CD4-positive, alpha-beta T cell treated with Interleukin-6 for 4 hours (primary cell): ENCODE measurements at regions not wholly inside any gene's neighbourhood (a gene's known extent, or its start where the extent isn't known, plus 50 kb on each side); places are given as distances from the start of the nearest gene placed in this dataset.

Experiments
- DNase-seq: peaks from one replicate; pipeline ENCODE4 v3.0.0-alpha.2; 2020; ENCODE audit warnings: mixed read lengths

DNA sequence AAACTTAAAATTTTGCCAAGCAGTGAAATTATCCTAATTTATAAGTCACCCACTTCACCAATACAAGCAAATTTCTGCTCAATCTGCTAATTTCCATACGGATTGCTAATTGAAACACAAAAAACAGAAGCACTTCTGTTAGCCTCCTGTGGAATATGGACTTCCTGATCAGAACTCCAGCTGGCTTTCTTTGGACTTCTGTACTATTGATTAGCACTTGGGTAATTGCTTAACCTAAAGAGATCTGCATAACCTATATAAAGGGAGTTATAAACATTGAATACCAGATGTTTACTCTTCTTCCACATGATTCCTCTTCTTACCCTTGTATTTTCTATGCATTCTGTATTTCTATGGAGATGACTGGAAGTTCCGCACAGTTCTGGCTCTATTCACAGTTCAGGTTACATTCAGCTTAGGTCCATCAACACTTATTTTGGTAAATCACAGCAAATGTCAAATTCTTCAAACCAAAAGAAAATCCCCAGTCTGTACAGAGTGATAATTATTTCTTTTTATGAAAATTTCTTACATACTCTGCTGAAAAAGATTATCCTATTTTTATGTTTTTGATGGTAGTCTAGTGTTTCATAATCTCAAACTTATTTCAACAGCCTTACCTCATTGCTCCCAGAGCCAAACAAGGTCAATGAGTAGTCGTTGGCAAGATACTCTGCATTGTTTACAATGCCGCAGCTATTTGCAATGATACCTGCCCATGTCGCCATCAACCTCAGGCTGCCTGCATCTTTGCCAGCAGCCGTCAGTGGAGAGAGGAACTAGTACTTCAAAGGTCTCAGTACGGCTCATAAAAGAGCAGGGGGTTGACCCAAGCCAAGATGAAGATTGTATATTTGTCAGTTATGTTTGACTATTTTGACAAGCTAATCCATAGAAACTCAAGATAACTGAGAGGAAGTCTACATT is 225.6 kb downstream of the AHR start:
- no peak for DNase-seq

DNA sequence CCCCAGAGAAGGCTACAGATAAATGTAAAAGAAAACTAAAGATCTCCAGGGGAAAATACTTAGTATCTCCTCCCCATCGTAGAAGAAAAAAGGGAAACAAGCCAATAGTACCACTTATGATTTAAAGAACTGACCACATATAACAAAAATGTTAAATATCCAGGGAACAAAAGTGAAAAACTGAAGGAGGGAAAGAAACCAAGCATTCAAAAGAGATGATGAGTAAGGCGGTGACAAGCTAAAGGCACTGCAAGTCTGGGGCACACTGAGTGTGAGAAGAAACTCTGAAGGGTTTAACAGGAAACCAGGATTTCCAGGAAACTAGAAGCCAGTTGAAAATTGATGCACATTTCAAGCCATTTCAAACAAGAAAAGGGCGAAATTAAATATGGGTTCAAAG is 226.3 kb downstream of the AHR start:
- DNase-seq, result no peak

DNA sequence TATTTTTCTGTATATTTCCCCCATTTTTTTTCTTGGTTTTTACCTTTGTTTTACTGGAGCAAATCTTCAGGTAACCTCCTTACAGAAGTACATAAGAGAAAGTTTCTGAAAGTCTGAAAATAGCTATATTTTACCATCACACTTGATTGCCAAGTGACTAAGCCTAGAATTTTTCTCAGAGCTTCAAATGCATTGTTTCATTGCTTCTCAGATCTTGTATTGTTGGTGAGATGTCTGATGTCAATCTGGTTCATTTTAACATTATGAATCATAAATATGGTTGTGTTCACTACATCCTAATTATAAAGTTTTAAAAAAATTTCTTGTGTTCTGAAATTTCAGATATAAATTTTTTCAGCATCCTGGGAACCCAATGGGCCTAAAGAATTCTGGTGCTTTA is 228.2 kb downstream of the AHR start:
- no peak for DNase-seq

DNA sequence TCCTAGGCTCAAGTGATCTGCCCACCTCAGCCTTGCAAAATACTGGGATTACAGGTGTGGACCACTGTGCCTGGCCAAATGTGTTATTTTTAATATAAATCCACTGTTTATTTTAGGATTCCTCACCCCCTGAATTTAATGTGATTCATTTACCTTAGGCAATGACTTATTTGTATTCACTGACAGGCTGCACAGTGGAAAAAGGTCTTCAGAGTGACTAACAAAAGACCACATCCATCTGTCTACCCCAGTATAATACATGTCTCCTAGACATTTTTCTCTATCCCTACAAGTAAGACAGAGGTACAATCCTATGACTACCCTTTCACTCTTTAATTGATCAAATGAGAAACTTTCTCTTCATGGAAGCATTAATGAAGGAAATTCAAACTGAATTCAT is 230.2 kb downstream of the AHR start:
- DNase-seq, result no peak

- no peak for DNase-seq
Observed at GRCh38 chr7:17530244-17530643, 231.8 kb downstream of the AHR start.

GRCh38 chr7:17530741-17531421 is 232.4 kb downstream of the AHR start:
- no peak for DNase-seq

- no peak for DNase-seq
Observed at GRCh38 chr7:17532861-17533404, 234.5 kb downstream of the AHR start.

- no peak for DNase-seq
Observed at GRCh38 chr7:17534348-17534747, 235.9 kb downstream of the AHR start.

GRCh38 chr7:17535776-17536175 is 237.3 kb downstream of the AHR start:
- no peak for DNase-seq

DNA sequence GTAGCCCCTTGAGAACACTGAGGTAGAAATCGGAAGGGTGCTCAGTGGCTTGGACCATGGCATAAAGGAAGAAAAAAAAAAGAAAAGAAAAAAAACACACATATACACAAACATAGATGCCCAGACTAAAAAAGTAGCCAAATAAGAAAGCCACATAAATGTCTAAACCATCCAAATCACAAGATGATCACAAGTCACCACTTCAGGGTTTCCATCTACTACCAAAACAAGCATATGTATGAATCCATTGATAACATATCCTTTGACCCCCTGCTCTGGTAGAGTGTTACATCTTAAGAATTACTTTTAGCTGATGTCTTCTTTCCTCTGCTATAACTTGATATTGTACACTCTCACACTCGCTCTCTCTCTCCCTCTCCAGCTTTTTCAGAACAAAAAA is 245.9 kb downstream of the AHR start:
- no peak for DNase-seq

- no peak for DNase-seq
Observed at GRCh38 chr7:17545348-17545747, 246.9 kb downstream of the AHR start.

DNA sequence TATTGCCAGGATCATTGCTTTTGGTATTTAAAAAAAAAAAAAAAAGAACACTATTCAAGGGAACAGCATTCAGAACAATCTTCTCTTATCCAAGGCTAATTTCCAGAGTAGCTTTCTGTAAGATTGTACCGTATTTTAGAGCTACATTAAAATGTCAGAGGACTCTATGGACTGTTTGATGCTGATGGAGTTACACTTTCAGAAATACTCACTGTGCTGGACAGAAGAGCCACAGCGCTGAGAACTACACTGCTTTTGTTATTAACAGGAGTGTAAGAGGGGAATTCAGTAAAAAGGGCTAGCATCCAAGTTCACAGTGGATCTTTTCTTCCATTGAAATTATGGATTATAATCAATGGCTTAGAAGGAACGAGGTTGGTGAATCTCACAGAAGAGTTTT is 247.7 kb downstream of the AHR start:
- DNase-seq, result no peak

GRCh38 chr7:17546592-17546991 is 248.1 kb downstream of the AHR start:
- no peak for DNase-seq

DNA sequence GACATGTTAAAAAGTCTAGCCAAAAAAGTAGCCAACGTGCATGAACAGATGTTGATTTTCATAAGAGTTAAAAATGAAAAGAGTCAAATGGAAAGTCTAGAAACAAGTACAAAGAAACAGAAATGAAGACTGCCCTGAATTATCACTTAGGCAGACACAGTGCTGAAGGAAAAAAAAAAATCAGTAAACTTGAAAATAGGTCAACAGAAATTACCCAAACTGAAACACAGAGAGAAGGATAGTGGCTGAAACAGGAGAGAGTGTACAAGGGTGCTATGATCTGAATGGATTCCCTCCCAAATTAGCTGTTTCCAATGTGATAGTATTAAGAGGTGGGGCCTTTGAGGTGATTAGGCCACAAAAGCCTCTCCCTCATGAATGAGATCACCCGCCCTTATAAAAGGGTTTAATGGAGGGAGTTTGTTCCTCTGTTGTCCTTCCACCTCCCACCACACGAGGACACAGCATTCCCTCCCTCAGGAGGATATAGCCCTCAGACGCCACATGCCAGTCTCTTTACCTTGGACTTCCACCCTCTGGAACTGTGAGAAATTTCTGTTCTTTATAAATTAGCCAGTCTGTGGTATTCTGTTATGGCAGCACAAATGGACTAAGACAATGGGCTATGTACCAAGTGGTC is 249.7 kb downstream of the AHR start:
- no peak for DNase-seq

GRCh38 chr7:17549406-17549805 is 251.0 kb downstream of the AHR start:
- DNase-seq, result no peak

DNA sequence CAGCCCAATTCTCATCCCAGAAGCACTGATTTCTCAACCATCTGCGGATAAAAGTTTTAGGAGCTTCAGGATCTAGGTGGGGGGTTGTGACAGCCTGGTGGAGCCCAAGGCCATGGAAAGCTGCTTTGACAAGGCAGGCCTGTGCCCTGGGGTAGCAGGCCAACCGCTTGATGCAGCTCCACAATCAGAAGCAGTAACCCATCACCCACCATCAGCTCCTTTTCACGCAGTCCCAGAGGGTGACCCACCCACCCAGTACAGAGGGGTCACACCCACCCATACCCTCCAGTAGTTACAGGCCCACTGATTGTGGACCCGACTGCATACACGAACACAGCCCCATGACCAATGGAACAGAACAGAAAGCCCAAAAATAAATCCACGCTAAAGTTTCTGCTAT is 253.9 kb downstream of the AHR start:
- DNase-seq, result no peak

DNA sequence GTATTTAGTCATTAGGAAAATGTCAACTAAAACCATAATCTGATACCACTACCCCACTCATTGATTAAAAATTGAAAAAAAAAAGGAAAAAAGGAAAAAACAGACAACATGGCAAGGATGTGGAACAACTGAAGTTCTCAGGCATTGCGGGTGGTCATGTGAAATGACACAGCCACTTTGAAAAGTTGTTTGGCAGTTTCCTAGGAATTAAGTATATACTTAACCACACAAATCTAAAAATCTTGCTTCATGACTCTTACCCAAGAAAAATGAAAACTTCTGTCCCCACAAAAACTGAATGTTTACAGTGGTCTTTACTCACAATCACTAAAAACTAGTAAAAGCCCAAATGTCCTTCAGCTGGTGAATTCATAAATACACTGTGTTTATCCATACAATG is 254.5 kb downstream of the AHR start:
- DNase-seq, result no peak

DNA sequence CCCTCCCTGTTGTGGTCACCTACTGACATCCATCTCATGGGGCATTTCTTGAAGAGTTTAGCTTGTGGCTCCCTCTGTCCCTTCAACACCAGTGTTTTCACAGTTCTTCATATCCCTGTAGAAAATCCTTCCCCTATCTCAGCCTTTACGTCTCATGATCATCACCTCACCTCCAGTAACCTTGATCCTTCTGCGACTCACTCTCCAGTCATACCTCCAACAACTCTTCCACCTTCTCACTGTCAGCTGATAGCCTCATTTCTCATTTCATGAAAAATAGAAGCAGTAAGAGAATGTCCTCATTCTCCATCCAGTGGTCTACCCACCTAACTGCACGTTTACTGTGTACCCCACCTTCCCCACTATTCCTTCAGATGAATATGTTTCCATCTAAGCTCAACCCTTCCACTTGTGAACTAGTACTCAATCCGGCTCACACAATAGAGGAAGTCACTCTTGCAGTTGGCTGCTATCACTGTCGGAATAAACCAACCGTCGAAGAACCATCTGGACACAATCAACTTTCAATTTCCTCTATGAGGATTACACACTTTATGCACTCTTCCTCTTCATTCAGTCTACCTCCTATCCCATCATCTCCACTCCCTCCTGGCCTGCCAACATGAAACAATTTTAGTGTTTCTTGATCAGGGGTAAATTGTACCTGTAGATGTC is 256.0 kb downstream of the AHR start:
- no peak for DNase-seq

GRCh38 chr7:17556247-17556956 is 257.9 kb downstream of the AHR start:
- no peak for DNase-seq

GRCh38 chr7:17557251-17557671 is 258.8 kb downstream of the AHR start:
- no peak for DNase-seq

DNA sequence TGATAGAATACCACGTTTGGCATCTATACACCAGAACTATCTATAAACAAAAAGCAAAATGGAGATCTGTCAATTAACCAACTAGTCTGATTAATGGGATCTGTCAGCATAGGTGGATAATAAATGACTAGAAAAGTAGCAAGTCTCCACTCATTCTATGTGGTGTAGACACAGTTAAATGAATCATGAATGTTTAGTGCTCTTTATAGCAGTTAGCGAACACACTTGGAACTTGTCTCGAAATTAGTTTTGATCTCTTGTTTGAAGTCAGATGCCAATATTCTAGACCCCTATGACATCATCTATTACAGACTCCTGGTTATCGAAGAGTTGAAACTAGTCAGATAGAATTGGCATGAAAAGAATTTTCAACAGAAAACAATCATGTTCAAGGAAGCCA is 259.7 kb downstream of the AHR start:
- DNase-seq, result no peak
